T-helper 17 cell (primary cell): ENCODE measurements at regions not wholly inside any gene's neighbourhood (a gene's known extent, or its start where the extent isn't known, plus 50 kb on each side); places are given as distances from the start of the nearest gene placed in this dataset.

ENCODE experiments used
- ATAC-seq: fragments of 150-1000 bp; cut with Tn5 transposase; 2 replicates; pipeline ENCODE4 v1.10.0; 2021; ENCODE audit warnings: mild to moderate bottlenecking, moderate library complexity
- DNase-seq, 3 donors: peaks; one replicate each; pipeline versions ENCODE4 v3.0.0 to v3.0.0-alpha.2; 2020 to 2021
- H3K9me3 ChIP-seq: one replicate; pipeline ENCODE4 v1.7.0; 2013; ENCODE audit warnings: low read length, mild to moderate bottlenecking; ENCODE audit not compliant: control insufficient read depth, poor library complexity, severe bottlenecking
- H3K27ac Mint-ChIP-seq: one replicate; pipeline ENCODE4 v1.8.0; 2022; ENCODE audit warnings: mild to moderate bottlenecking, moderate library complexity, mixed read lengths
- H3K27me3 Mint-ChIP-seq: one replicate; pipeline ENCODE4 v1.8.0; 2022; ENCODE audit warnings: mixed read lengths
- H3K36me3 Mint-ChIP-seq: one replicate; pipeline ENCODE4 v1.8.0; 2022; ENCODE audit warnings: low read depth, mixed read lengths
- H3K4me1 Mint-ChIP-seq: one replicate; pipeline ENCODE4 v1.8.0; 2022; ENCODE audit warnings: mild to moderate bottlenecking, mixed read lengths
- H3K4me3 Mint-ChIP-seq: one replicate; pipeline ENCODE4 v1.8.0; 2022; ENCODE audit warnings: mild to moderate bottlenecking, moderate library complexity, mixed read lengths

GRCh38 chrX:80237072-80237471 is 183.2 kb upstream of the TENT5D start:
- Mint-ChIP-seq H3K4me1 (no peaks in the 10 kb centered on the region), H3K4me3 (no peak overlapping the region), H3K27ac (no peak overlapping the region), H3K27me3 (no peaks in the 10 kb centered on the region), H3K36me3 (no peaks in the 10 kb centered on the region)
- no peak for ATAC-seq
- H3K9me3 ChIP-seq: no peaks in the 10 kb centered on the region
- no peak for DNase-seq

- no peaks in the 10 kb centered on the region for H3K9me3 ChIP-seq
- DNase-seq (no peak), ATAC-seq (no peak)
- Mint-ChIP-seq H3K4me1 (no peaks in the 10 kb centered on the region), H3K4me3 (no peak overlapping the region), H3K27ac (no peak overlapping the region), H3K27me3 (no peaks in the 10 kb centered on the region), H3K36me3 (no peaks in the 10 kb centered on the region)
These were observed 174.0 kb upstream of the TENT5D start for GRCh38 chrX:80246271-80246670.

- H3K27ac Mint-ChIP-seq: no peak overlapping the region
These were observed 154.0 kb upstream of the TENT5D start for GRCh38 chrX:80266287-80266686.

GRCh38 chrX:80266979-80267378 is 153.3 kb upstream of the TENT5D start:
- Mint-ChIP-seq H3K27ac (no peak overlapping the region), H3K4me1 (no peaks in the 10 kb centered on the region), H3K36me3 (no peaks in the 10 kb centered on the region), H3K27me3 (no peaks in the 10 kb centered on the region), H3K4me3 (no peak overlapping the region)
- no peak for ATAC-seq
- H3K9me3 ChIP-seq: no peaks in the 10 kb centered on the region
- no peak for DNase-seq

More at GRCh38 chrX:80266287-80266686, 154.0 kb upstream of the TENT5D start:
- no peaks in the 10 kb centered on the region for H3K4me1 Mint-ChIP-seq
- H3K4me3 Mint-ChIP-seq: no peak overlapping the region
- no peaks in the 10 kb centered on the region for H3K27me3 Mint-ChIP-seq
- H3K36me3 Mint-ChIP-seq: no peaks in the 10 kb centered on the region
- no peak for ATAC-seq
- DNase-seq: no peak
- no peaks in the 10 kb centered on the region for H3K9me3 ChIP-seq

GRCh38 chrX:80267790-80268189 is 152.5 kb upstream of the TENT5D start:
- ATAC-seq (no peak), DNase-seq (no peak)
- no peaks in the 10 kb centered on the region for H3K36me3 Mint-ChIP-seq
- no peak overlapping the region for H3K4me3 Mint-ChIP-seq
- H3K9me3 ChIP-seq: no peaks in the 10 kb centered on the region
- H3K27me3 Mint-ChIP-seq: no peaks in the 10 kb centered on the region
- no peak overlapping the region for H3K27ac Mint-ChIP-seq
- H3K4me1 Mint-ChIP-seq: no peaks in the 10 kb centered on the region

- Mint-ChIP-seq H3K4me3 (no peak overlapping the region), H3K36me3 (no peaks in the 10 kb centered on the region), H3K27ac (no peak overlapping the region), H3K4me1 (no peaks in the 10 kb centered on the region), H3K27me3 (no peaks in the 10 kb centered on the region)
- H3K9me3 ChIP-seq: no peaks in the 10 kb centered on the region
- DNase-seq (no peak), ATAC-seq (no peak)
These were observed 137.7 kb upstream of the TENT5D start for GRCh38 chrX:80282535-80282934.

- H3K4me1 Mint-ChIP-seq: no peaks in the 10 kb centered on the region
- H3K9me3 ChIP-seq: no peaks in the 10 kb centered on the region
- no peaks in the 10 kb centered on the region for H3K36me3 Mint-ChIP-seq
- H3K27ac Mint-ChIP-seq: no peak overlapping the region
- H3K4me3 Mint-ChIP-seq: no peak overlapping the region
- H3K27me3 Mint-ChIP-seq: no peaks in the 10 kb centered on the region
- ATAC-seq (no peak), DNase-seq (no peak)
These were observed 135.0 kb upstream of the TENT5D start for GRCh38 chrX:80285131-80285773.

GRCh38 chrX:80290834-80291233 is 129.4 kb upstream of the TENT5D start:
- H3K9me3 ChIP-seq: no peaks in the 10 kb centered on the region
- no peak for ATAC-seq
- H3K4me1 Mint-ChIP-seq: no peaks in the 10 kb centered on the region
- H3K27ac Mint-ChIP-seq: no peak overlapping the region
- no peaks in the 10 kb centered on the region for H3K36me3 Mint-ChIP-seq
- DNase-seq: no peak
- no peaks in the 10 kb centered on the region for H3K27me3 Mint-ChIP-seq
- H3K4me3 Mint-ChIP-seq: no peak overlapping the region

- no peaks in the 10 kb centered on the region for H3K4me1 Mint-ChIP-seq
- no peak for DNase-seq
- no peak overlapping the region for H3K4me3 Mint-ChIP-seq
- ATAC-seq: no peak
- H3K36me3 Mint-ChIP-seq: no peaks in the 10 kb centered on the region
- no peak overlapping the region for H3K27ac Mint-ChIP-seq
- no peaks in the 10 kb centered on the region for H3K9me3 ChIP-seq
- no peaks in the 10 kb centered on the region for H3K27me3 Mint-ChIP-seq
These were observed 126.9 kb upstream of the TENT5D start for GRCh38 chrX:80293354-80293753.

GRCh38 chrX:80306007-80306406 is 114.2 kb upstream of the TENT5D start:
- Mint-ChIP-seq H3K4me1 (no peaks in the 10 kb centered on the region), H3K27ac (no peak overlapping the region), H3K4me3 (no peak overlapping the region), H3K36me3 (no peaks in the 10 kb centered on the region), H3K27me3 (no peaks in the 10 kb centered on the region)
- DNase-seq (no peak), ATAC-seq (no peak)
- H3K9me3 ChIP-seq: peaks cover 2% of the 10 kb centered on the region

GRCh38 chrX:80312448-80312847 is 107.8 kb upstream of the TENT5D start:
- Mint-ChIP-seq H3K4me1 (no peaks in the 10 kb centered on the region), H3K36me3 (no peaks in the 10 kb centered on the region), H3K27me3 (no peaks in the 10 kb centered on the region), H3K4me3 (no peak overlapping the region), H3K27ac (no peak overlapping the region)
- DNase-seq: no peak
- ATAC-seq: no peak
- peaks cover 2% of the 10 kb centered on the region for H3K9me3 ChIP-seq

- Mint-ChIP-seq H3K27me3 (no peaks in the 10 kb centered on the region), H3K4me3 (no peak overlapping the region), H3K4me1 (no peaks in the 10 kb centered on the region), H3K36me3 (no peaks in the 10 kb centered on the region), H3K27ac (no peak overlapping the region)
- DNase-seq: no peak
- ATAC-seq: no peak
- H3K9me3 ChIP-seq: no peaks in the 10 kb centered on the region
These were observed 103.7 kb upstream of the TENT5D start for GRCh38 chrX:80316526-80316925.

GRCh38 chrX:80317646-80318045 is 102.6 kb upstream of the TENT5D start:
- no peaks in the 10 kb centered on the region for H3K9me3 ChIP-seq
- no peaks in the 10 kb centered on the region for H3K36me3 Mint-ChIP-seq
- no peak for ATAC-seq
- no peak overlapping the region for H3K27ac Mint-ChIP-seq
- no peak overlapping the region for H3K4me3 Mint-ChIP-seq
- no peak for DNase-seq
- no peaks in the 10 kb centered on the region for H3K27me3 Mint-ChIP-seq
- H3K4me1 Mint-ChIP-seq: no peaks in the 10 kb centered on the region

- no peak overlapping the region for H3K4me3 Mint-ChIP-seq
- DNase-seq: no peak
- no peaks in the 10 kb centered on the region for H3K27me3 Mint-ChIP-seq
- ATAC-seq: no peak
- H3K27ac Mint-ChIP-seq: no peak overlapping the region
- H3K4me1 Mint-ChIP-seq: no peaks in the 10 kb centered on the region
- no peaks in the 10 kb centered on the region for H3K36me3 Mint-ChIP-seq
- no peaks in the 10 kb centered on the region for H3K9me3 ChIP-seq
These were observed 89.0 kb upstream of the TENT5D start for GRCh38 chrX:80331285-80331684.
